ENCODE measurements at regions not wholly inside any gene's neighbourhood (a gene's known extent, or its start where the extent isn't known, plus 50 kb on each side); places are given as distances from the start of the nearest gene placed in this dataset.

DNA sequence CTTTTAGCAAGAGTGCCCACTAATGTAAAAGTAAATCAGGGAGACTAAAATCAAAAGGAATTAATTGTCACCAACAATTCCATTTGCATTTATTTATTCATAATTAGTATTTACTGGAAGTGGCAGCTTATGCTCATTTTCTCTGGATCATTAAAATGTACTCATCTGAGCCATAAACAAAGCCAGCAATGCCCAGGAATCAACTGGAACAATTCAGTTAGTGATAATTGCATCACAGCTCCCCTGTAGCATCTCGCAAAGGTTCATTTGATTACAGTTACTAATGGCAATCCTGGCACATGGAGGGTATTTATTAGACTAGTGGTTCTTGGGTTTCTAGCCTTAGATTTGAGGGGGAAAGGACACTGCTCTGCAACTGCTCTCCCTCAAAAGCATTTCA, 92.7 kb upstream of the C1orf21 start:
- no peak for TF ChIP-seq POLR2A (IDR thresholded peaks at IDR 0.05)
- TF ChIP-seq, protein P1, sequence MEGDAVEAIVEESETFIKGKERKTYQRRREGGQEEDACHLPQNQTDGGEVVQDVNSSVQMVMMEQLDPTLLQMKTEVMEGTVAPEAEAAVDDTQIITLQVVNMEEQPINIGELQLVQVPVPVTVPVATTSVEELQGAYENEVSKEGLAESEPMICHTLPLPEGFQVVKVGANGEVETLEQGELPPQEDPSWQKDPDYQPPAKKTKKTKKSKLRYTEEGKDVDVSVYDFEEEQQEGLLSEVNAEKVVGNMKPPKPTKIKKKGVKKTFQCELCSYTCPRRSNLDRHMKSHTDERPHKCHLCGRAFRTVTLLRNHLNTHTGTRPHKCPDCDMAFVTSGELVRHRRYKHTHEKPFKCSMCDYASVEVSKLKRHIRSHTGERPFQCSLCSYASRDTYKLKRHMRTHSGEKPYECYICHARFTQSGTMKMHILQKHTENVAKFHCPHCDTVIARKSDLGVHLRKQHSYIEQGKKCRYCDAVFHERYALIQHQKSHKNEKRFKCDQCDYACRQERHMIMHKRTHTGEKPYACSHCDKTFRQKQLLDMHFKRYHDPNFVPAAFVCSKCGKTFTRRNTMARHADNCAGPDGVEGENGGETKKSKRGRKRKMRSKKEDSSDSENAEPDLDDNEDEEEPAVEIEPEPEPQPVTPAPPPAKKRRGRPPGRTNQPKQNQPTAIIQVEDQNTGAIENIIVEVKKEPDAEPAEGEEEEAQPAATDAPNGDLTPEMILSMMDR (IDR thresholded peaks at IDR 0.05): no peak
- no peak for TF ChIP-seq EP300 (IDR thresholded peaks at IDR 0.05)

All from upper lobe of left lung (tissue), 4 donors.